ENCODE measurements at regions not wholly inside any gene's neighbourhood (a gene's known extent, or its start where the extent isn't known, plus 50 kb on each side); places are given as distances from the start of the nearest gene placed in this dataset.

- CTCF ChIA-PET: no interaction called here
- Histone ChIP-seq H3K4me2 (no peak overlapping the region), H3K4me1 (replicated peaks; ENCODE audit: insufficient read depth) (no peaks in the 10 kb centered on the region), H3K4me3 (no peak overlapping the region), H3K27me3 (ENCODE audit: insufficient read depth, low read depth) (no peaks in the 10 kb centered on the region), H3K9me3 (ENCODE audit: insufficient read depth, low read depth) (no peaks in the 10 kb centered on the region), H3K9me2 (ENCODE audit: insufficient read depth) (no peaks in the 10 kb centered on the region), H3K36me3 (ENCODE audit: low read depth) (no peaks in the 10 kb centered on the region), H4K20me1 (ENCODE audit: insufficient read depth) (no peaks in the 10 kb centered on the region; the same call in none of the 2 replicates), H3F3A (ENCODE audit: insufficient read depth, low read depth) (no peaks in the 10 kb centered on the region), H3K79me2 (ENCODE audit: low read depth) (no peaks in the 10 kb centered on the region), H2AFZ (no peak overlapping the region), H3K27ac (no peak overlapping the region)
- intact Hi-C loops (cut with micrococcal nuclease; ENCODE audit: unreplicated experiment): no loop called here
- POLR2A ChIA-PET (ENCODE audit: unreplicated experiment): no interaction called here
- TF ChIP-seq EZH2 (IDR thresholded peaks at IDR 0.05; ENCODE audit: low read depth) (no peak), CTCF (conservative IDR thresholded peaks at IDR 0.05) (no peak)
- no peak for DNase-seq
- BruUV-seq (replicated peaks): no TSS peak
These were observed 53.6 kb upstream of the GYPC start for GRCh38 chr2:126602334-126602733.

Measured in PC-9 (cell line).